Limb (tissue), 2 donors: ENCODE measurements at regions not wholly inside any gene's neighbourhood (a gene's known extent, or its start where the extent isn't known, plus 50 kb on each side); places are given as distances from the start of the nearest gene placed in this dataset.
"Not testable (repeated sequence)": the region's sequence is repeated elsewhere in the genome, so short reads cannot be mapped to it uniquely, and the experiment has no call there.

ENCODE experiments used
- DNase-seq, 2 donors: peaks; one replicate each; pipeline ENCODE4 v3.0.0-alpha.2; 2016; ENCODE audit errors: extremely low spot score in 2 of 2

GRCh38 chr5:123975521-123975920, 463.5 kb downstream of the CSNK1G3 start:
- not testable (repeated sequence) for DNase-seq

GRCh38 chr5:123966781-123967180, 454.8 kb downstream of the CSNK1G3 start:
- no peak for DNase-seq

GRCh38 chr5:123965626-123966025, 453.6 kb downstream of the CSNK1G3 start:
- DNase-seq, result no peak

GRCh38 chr5:123964884-123965283, 452.9 kb downstream of the CSNK1G3 start:
- no peak for DNase-seq

- DNase-seq, result no peak
Measured at GRCh38 chr5:123960526-123960925, 448.5 kb downstream of the CSNK1G3 start.

- no peak for DNase-seq
Measured at GRCh38 chr5:123951582-123951977, 439.6 kb downstream of the CSNK1G3 start.

- DNase-seq, result peak in 1 of 2 donors; percentile 10
Measured at GRCh38 chr5:123950701-123951581, 439.0 kb downstream of the CSNK1G3 start.

- no peak for DNase-seq
Measured at GRCh38 chr5:123949807-123950340, 437.9 kb downstream of the CSNK1G3 start.

GRCh38 chr5:123949043-123949804, 437.2 kb downstream of the CSNK1G3 start:
- DNase-seq, result no peak

- no peak for DNase-seq
Measured at GRCh38 chr5:123947797-123948196, 435.8 kb downstream of the CSNK1G3 start.

GRCh38 chr5:123945548-123945947, 433.6 kb downstream of the CSNK1G3 start:
- DNase-seq, result no peak

GRCh38 chr5:123943151-123943550, 431.2 kb downstream of the CSNK1G3 start:
- no peak for DNase-seq

GRCh38 chr5:123940416-123940815, 428.4 kb downstream of the CSNK1G3 start:
- DNase-seq, result no peak

GRCh38 chr5:123937230-123937629, 425.3 kb downstream of the CSNK1G3 start:
- DNase-seq, result no peak

- DNase-seq, result no peak
Measured at GRCh38 chr5:123936548-123936947, 424.6 kb downstream of the CSNK1G3 start.

GRCh38 chr5:123933812-123934211, 421.8 kb downstream of the CSNK1G3 start:
- DNase-seq, result not testable (repeated sequence)

GRCh38 chr5:123929055-123929474, 417.1 kb downstream of the CSNK1G3 start:
- no peak for DNase-seq

- no peak for DNase-seq
Measured at GRCh38 chr5:123928401-123928800, 416.4 kb downstream of the CSNK1G3 start.

- no peak for DNase-seq
Measured at GRCh38 chr5:123921193-123921592, 409.2 kb downstream of the CSNK1G3 start.

- peak in 1 of 2 donors; percentile 87 for DNase-seq
Measured at GRCh38 chr5:123916345-123917121, 404.6 kb downstream of the CSNK1G3 start.

- no peak for DNase-seq
Measured at GRCh38 chr5:123914333-123914732, 402.4 kb downstream of the CSNK1G3 start.
